ENCODE measurements at regions not wholly inside any gene's neighbourhood (a gene's known extent, or its start where the extent isn't known, plus 50 kb on each side); places are given as distances from the start of the nearest gene placed in this dataset.

DNA sequence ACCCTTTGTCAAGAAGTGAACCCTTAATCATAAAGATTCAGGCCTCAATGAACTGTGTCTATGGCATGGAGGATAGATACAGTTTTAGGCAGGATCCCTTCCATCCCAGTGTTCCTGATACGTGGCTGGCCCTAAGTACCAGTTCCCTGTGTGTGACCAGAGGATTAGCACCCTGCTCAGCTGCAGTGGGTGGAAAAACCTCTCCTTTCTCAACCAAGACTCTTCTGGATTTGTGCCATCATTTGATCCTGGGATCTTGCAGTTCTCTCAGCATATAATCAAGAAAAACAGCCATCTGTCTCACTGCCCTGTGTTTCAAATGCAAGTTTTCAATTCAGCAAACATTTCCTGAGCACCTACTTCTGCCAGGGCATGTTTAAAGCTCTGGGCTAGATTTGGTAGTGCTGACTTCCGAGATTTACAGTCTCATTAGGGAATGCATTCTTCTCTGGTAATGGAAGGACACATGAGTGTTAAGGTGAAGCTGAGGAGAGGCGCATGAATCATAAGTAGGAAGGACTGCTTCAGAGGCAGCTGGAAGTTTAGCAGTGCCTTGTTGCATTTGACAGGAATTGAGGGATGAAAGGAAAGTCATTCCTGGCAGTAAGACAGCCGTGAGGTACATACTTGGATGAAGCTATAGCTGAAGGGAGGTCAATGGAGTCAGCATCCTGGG is 388.3 kb downstream of the MFSD1 start:
- no peaks in the 10 kb centered on the region for H3K9me3 ChIP-seq (ENCODE audit: low read length)
- no peaks in the 10 kb centered on the region for H3K79me2 ChIP-seq (replicated peaks; ENCODE audit: insufficient read depth, low read length)
- H3K36me3 ChIP-seq (ENCODE audit: insufficient read depth, low read length): no peaks in the 10 kb centered on the region
- no peak for TF ChIP-seq MXI1 (conservative IDR thresholded peaks at IDR 0.05; ENCODE audit: poor library complexity, severe bottlenecking)
- no peak for TF ChIP-seq EP300 (conservative IDR thresholded peaks at IDR 0.05; ENCODE audit: poor library complexity, severe bottlenecking)
- TF ChIP-seq EZH2 (IDR thresholded peaks at IDR 0.05; ENCODE audit: borderline replicate concordance, insufficient read depth, low read length, poor library complexity, severe bottlenecking): no peak
- TF ChIP-seq, protein P1, sequence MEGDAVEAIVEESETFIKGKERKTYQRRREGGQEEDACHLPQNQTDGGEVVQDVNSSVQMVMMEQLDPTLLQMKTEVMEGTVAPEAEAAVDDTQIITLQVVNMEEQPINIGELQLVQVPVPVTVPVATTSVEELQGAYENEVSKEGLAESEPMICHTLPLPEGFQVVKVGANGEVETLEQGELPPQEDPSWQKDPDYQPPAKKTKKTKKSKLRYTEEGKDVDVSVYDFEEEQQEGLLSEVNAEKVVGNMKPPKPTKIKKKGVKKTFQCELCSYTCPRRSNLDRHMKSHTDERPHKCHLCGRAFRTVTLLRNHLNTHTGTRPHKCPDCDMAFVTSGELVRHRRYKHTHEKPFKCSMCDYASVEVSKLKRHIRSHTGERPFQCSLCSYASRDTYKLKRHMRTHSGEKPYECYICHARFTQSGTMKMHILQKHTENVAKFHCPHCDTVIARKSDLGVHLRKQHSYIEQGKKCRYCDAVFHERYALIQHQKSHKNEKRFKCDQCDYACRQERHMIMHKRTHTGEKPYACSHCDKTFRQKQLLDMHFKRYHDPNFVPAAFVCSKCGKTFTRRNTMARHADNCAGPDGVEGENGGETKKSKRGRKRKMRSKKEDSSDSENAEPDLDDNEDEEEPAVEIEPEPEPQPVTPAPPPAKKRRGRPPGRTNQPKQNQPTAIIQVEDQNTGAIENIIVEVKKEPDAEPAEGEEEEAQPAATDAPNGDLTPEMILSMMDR (IDR thresholded peaks at IDR 0.05; ENCODE audit: poor library complexity, severe bottlenecking): no peak
- TF ChIP-seq RAD21 (conservative IDR thresholded peaks at IDR 0.05): no peak
- TF ChIP-seq SMC3 (conservative IDR thresholded peaks at IDR 0.05; ENCODE audit: poor library complexity): no peak
- TF ChIP-seq, protein P2, sequence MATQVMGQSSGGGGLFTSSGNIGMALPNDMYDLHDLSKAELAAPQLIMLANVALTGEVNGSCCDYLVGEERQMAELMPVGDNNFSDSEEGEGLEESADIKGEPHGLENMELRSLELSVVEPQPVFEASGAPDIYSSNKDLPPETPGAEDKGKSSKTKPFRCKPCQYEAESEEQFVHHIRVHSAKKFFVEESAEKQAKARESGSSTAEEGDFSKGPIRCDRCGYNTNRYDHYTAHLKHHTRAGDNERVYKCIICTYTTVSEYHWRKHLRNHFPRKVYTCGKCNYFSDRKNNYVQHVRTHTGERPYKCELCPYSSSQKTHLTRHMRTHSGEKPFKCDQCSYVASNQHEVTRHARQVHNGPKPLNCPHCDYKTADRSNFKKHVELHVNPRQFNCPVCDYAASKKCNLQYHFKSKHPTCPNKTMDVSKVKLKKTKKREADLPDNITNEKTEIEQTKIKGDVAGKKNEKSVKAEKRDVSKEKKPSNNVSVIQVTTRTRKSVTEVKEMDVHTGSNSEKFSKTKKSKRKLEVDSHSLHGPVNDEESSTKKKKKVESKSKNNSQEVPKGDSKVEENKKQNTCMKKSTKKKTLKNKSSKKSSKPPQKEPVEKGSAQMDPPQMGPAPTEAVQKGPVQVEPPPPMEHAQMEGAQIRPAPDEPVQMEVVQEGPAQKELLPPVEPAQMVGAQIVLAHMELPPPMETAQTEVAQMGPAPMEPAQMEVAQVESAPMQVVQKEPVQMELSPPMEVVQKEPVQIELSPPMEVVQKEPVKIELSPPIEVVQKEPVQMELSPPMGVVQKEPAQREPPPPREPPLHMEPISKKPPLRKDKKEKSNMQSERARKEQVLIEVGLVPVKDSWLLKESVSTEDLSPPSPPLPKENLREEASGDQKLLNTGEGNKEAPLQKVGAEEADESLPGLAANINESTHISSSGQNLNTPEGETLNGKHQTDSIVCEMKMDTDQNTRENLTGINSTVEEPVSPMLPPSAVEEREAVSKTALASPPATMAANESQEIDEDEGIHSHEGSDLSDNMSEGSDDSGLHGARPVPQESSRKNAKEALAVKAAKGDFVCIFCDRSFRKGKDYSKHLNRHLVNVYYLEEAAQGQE (IDR thresholded peaks at IDR 0.05; ENCODE audit: borderline replicate concordance): no peak
- no peak for TF ChIP-seq TAF1 (IDR thresholded peaks at IDR 0.05; ENCODE audit: low read depth)
- TF ChIP-seq POLR2AphosphoS5 (IDR thresholded peaks at IDR 0.05): no peak
- H3K27me3 ChIP-seq (ENCODE audit: insufficient read depth, low read depth, low read length): no peaks in the 10 kb centered on the region
- no peaks in the 10 kb centered on the region for H3K9me2 ChIP-seq (ENCODE audit: insufficient read depth, low read length)
- no peak overlapping the region for H2AFZ ChIP-seq (ENCODE audit: low read depth, low read length)
- no peak overlapping the region for H3K4me3 ChIP-seq (ENCODE audit: low read length)
- H3F3A ChIP-seq (ENCODE audit: insufficient read depth, low read length, poor library complexity, severe bottlenecking): no peaks in the 10 kb centered on the region
- no peaks in the 10 kb centered on the region for H4K20me1 ChIP-seq (ENCODE audit: insufficient read depth)
- no peak overlapping the region for H3K27ac ChIP-seq (ENCODE audit: low read length)
- no peak overlapping the region for H3K4me2 ChIP-seq (ENCODE audit: low read length)
- H3K9ac ChIP-seq (ENCODE audit: low read length): no peak overlapping the region

DNA sequence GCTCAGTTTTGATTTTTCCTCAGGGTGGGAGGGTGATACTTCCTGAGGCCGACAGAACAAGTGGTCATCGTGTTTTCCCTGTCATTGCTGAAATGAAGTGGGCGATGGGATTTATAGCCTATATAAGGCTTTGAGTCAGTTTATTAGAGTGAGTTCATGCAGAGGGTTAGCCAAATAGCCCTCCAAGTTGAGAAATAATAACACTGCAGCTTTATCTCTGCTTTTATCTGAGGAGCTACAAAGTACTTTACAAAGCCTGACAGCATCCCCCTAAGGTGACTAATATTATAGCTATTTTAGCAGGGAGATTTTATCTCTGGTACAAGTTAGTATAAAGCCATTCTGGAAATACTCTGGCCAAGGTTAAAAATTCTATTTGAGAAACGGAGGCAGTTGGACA is 389.6 kb downstream of the MFSD1 start:
- TF ChIP-seq, protein P2 (IDR thresholded peaks at IDR 0.05; ENCODE audit: borderline replicate concordance): no peak
- TF ChIP-seq, protein P1 (IDR thresholded peaks at IDR 0.05; ENCODE audit: poor library complexity, severe bottlenecking): no peak
- TF ChIP-seq EZH2 (IDR thresholded peaks at IDR 0.05; ENCODE audit: borderline replicate concordance, insufficient read depth, low read length, poor library complexity, severe bottlenecking) (no peak), MXI1 (conservative IDR thresholded peaks at IDR 0.05; ENCODE audit: poor library complexity, severe bottlenecking) (no peak), TAF1 (IDR thresholded peaks at IDR 0.05; ENCODE audit: low read depth) (no peak), RAD21 (conservative IDR thresholded peaks at IDR 0.05) (no peak), EP300 (conservative IDR thresholded peaks at IDR 0.05; ENCODE audit: poor library complexity, severe bottlenecking) (no peak), POLR2AphosphoS5 (IDR thresholded peaks at IDR 0.05) (no peak), SMC3 (conservative IDR thresholded peaks at IDR 0.05; ENCODE audit: poor library complexity) (no peak)
- no peak overlapping the region for H3K4me2 ChIP-seq (ENCODE audit: low read length)
- no peaks in the 10 kb centered on the region for H3K36me3 ChIP-seq (ENCODE audit: insufficient read depth, low read length)

More for the DNA sequence above, 389.6 kb downstream of the MFSD1 start:
- Histone ChIP-seq H3K9ac (ENCODE audit: low read length) (no peak overlapping the region), H4K20me1 (ENCODE audit: insufficient read depth) (no peaks in the 10 kb centered on the region), H3K27me3 (ENCODE audit: insufficient read depth, low read depth, low read length) (no peaks in the 10 kb centered on the region), H3F3A (ENCODE audit: insufficient read depth, low read length, poor library complexity, severe bottlenecking) (no peaks in the 10 kb centered on the region), H3K9me2 (ENCODE audit: insufficient read depth, low read length) (no peaks in the 10 kb centered on the region), H3K4me3 (ENCODE audit: low read length) (no peak overlapping the region), H3K79me2 (replicated peaks; ENCODE audit: insufficient read depth, low read length) (no peaks in the 10 kb centered on the region), H3K9me3 (ENCODE audit: low read length) (no peaks in the 10 kb centered on the region), H2AFZ (ENCODE audit: low read depth, low read length) (no peak overlapping the region), H3K27ac (ENCODE audit: low read length) (no peak overlapping the region)

All from neural cell (in vitro differentiated cells).